WTC11 (cell line): ENCODE measurements at regions not wholly inside any gene's neighbourhood (a gene's known extent, or its start where the extent isn't known, plus 50 kb on each side); places are given as distances from the start of the nearest gene placed in this dataset.

Experiments
- ATAC-seq: fragments of 200-7000 bp; cut with Tn5 transposase; 2 replicates; pipeline ENCODE4 v1.10.0; 2021; ENCODE audit warnings: mild to moderate bottlenecking, moderate library complexity
- CTCF ChIA-PET: fragments of 300-600 bp; sonication (Branson Sonifier 250); formaldehyde crosslinking; loops from one replicate; lab custom pipeline; 2021; ENCODE audit warnings: antibody characterized with exemption; lab: Charles Lee
- POLR2A ChIA-PET: fragments of 350-600 bp; sonication (Branson Sonifier 250); formaldehyde crosslinking; loops from one replicate; lab custom pipeline; 2021; ENCODE audit warnings: antibody characterized with exemption; lab: Charles Lee
- DNase-seq: peaks from one replicate; pipeline ENCODE4 v3.0.0; 2021; ENCODE audit warnings: low spot score
- H3K27ac Mint-ChIP-seq: 2 replicates; pipeline ENCODE4 v1.8.0; 2021; ENCODE audit warnings: mixed read lengths
- H3K27me3 Mint-ChIP-seq: 2 replicates; pipeline ENCODE4 v1.8.0; 2021; ENCODE audit warnings: low read depth, mild to moderate bottlenecking, moderate library complexity, mixed read lengths
- H3K36me3 Mint-ChIP-seq: 2 replicates; pipeline ENCODE4 v1.8.0; 2021; ENCODE audit warnings: mixed read lengths
- H3K4me1 Mint-ChIP-seq: 2 replicates; pipeline ENCODE4 v1.8.0; 2022; ENCODE audit warnings: mixed read lengths
- H3K4me3 Mint-ChIP-seq: 2 replicates; pipeline ENCODE4 v1.8.0; 2021; ENCODE audit warnings: mild to moderate bottlenecking, moderate library complexity, mixed read lengths
- H3K9me3 Mint-ChIP-seq: 2 replicates; pipeline ENCODE4 v1.8.0; 2021; ENCODE audit warnings: mixed read lengths
- ATF1 ChIP-seq: sonication (generic); formaldehyde crosslinking; IDR thresholded peaks from 2 replicates; pipeline ENCODE4 v1.8.1; 2023; ENCODE audit warnings: mild to moderate bottlenecking, moderate library complexity, missing genetic modification reagents
- ATF3 ChIP-seq: sonication (generic); formaldehyde crosslinking; conservative IDR thresholded peaks from 2 replicates; pipeline ENCODE4 v1.8.1; 2022; ENCODE audit warnings: mild to moderate bottlenecking, missing genetic modification reagents
- CREM ChIP-seq: sonication (generic); formaldehyde crosslinking; IDR thresholded peaks from 2 replicates; pipeline ENCODE4 v1.8.1; 2022; ENCODE audit warnings: mild to moderate bottlenecking, missing genetic modification reagents, moderate library complexity
- CTCF ChIP-seq: fragments of 200-600 bp; IDR thresholded peaks from 2 replicates; pipeline ENCODE4 v1.8.0; 2022; ENCODE audit warnings: antibody characterized with exemption
- E2F1 ChIP-seq: sonication (generic); formaldehyde crosslinking; IDR thresholded peaks from 2 replicates; pipeline ENCODE4 v1.8.0; 2022; ENCODE audit warnings: mild to moderate bottlenecking, missing genetic modification reagents
- FOXJ3 ChIP-seq: sonication (generic); formaldehyde crosslinking; IDR thresholded peaks from 2 replicates; pipeline ENCODE4 v1.9.0; 2021; ENCODE audit warnings: missing genetic modification reagents, mild to moderate bottlenecking, borderline replicate concordance
- FOXP1 ChIP-seq: sonication (generic); formaldehyde crosslinking; IDR thresholded peaks from 2 replicates; pipeline ENCODE4 v1.8.0; 2022; ENCODE audit warnings: missing genetic modification reagents, mild to moderate bottlenecking, moderate library complexity, borderline replicate concordance
- NFYB ChIP-seq: sonication (generic); formaldehyde crosslinking; conservative IDR thresholded peaks from 2 replicates; pipeline ENCODE4 v1.8.0; 2022; ENCODE audit warnings: low read depth, missing genetic modification reagents
- NR2C2 ChIP-seq: sonication (generic); formaldehyde crosslinking; IDR thresholded peaks from 2 replicates; pipeline ENCODE4 v1.8.0; 2022; ENCODE audit warnings: mild to moderate bottlenecking, missing genetic modification reagents
- OVOL2 ChIP-seq: fragments of 250-450 bp; sonication (Bioruptor Pico); IDR thresholded peaks from 2 replicates; pipeline ENCODE4 v1.9.0; 2021; ENCODE audit warnings: mild to moderate bottlenecking, borderline replicate concordance
- SMAD3 ChIP-seq: sonication (generic); formaldehyde crosslinking; IDR thresholded peaks from 2 replicates; pipeline ENCODE4 v1.8.0; 2022; ENCODE audit warnings: missing genetic modification reagents, mild to moderate bottlenecking, borderline replicate concordance
- SMAD4 ChIP-seq: sonication (generic); formaldehyde crosslinking; IDR thresholded peaks from 2 replicates; pipeline ENCODE4 v1.8.0; 2022; ENCODE audit warnings: mild to moderate bottlenecking, missing genetic modification reagents
- SOX15 ChIP-seq: fragments of 250-450 bp; sonication (Bioruptor Pico); IDR thresholded peaks from 2 replicates; pipeline ENCODE4 v1.9.0; 2021; ENCODE audit warnings: mild to moderate bottlenecking
- STAT6 ChIP-seq: sonication (generic); formaldehyde crosslinking; conservative IDR thresholded peaks from 2 replicates; pipeline ENCODE4 v1.8.1; 2023; ENCODE audit warnings: mild to moderate bottlenecking, low read depth, missing genetic modification reagents, moderate library complexity
- TP53 ChIP-seq: sonication (generic); formaldehyde crosslinking; IDR thresholded peaks from 2 replicates; pipeline ENCODE4 v1.8.1; 2023; ENCODE audit warnings: mild to moderate bottlenecking, missing genetic modification reagents
- ZNF219 ChIP-seq: sonication (generic); formaldehyde crosslinking; IDR thresholded peaks from 2 replicates; pipeline ENCODE4 v1.8.0; 2023; ENCODE audit warnings: missing genetic modification reagents, mild to moderate bottlenecking, borderline replicate concordance
- ZNF317 ChIP-seq: sonication (generic); formaldehyde crosslinking; IDR thresholded peaks from 2 replicates; pipeline ENCODE4 v1.8.1; 2023; ENCODE audit warnings: low read depth, mild to moderate bottlenecking, moderate library complexity, missing genetic modification reagents, borderline replicate concordance
- ZNF396 ChIP-seq: fragments of 250-450 bp; sonication (Bioruptor Pico); IDR thresholded peaks from 2 replicates; pipeline ENCODE4 v1.8.0; 2021; ENCODE audit warnings: mild to moderate bottlenecking, moderate library complexity, borderline replicate concordance
- ZNF425 ChIP-seq: fragments of 250-450 bp; sonication (Bioruptor Pico); conservative IDR thresholded peaks from 2 replicates; pipeline ENCODE4 v1.9.0; 2021; ENCODE audit warnings: mild to moderate bottlenecking
- TF ChIP-seq, protein P1 (sequence below): sonication (generic); formaldehyde crosslinking; IDR thresholded peaks from 2 replicates; pipeline ENCODE4 v1.8.0; 2023; ENCODE audit warnings: mild to moderate bottlenecking, missing genetic modification reagents
- TF ChIP-seq, protein P2 (sequence below): sonication (generic); formaldehyde crosslinking; IDR thresholded peaks from 2 replicates; pipeline ENCODE4 v1.8.0; 2022; ENCODE audit warnings: missing genetic modification reagents
- TF ChIP-seq, protein P3 (sequence below): sonication (generic); formaldehyde crosslinking; IDR thresholded peaks from 2 replicates; pipeline ENCODE4 v1.8.1; 2023; ENCODE audit warnings: mild to moderate bottlenecking, missing genetic modification reagents, moderate library complexity

DNA sequence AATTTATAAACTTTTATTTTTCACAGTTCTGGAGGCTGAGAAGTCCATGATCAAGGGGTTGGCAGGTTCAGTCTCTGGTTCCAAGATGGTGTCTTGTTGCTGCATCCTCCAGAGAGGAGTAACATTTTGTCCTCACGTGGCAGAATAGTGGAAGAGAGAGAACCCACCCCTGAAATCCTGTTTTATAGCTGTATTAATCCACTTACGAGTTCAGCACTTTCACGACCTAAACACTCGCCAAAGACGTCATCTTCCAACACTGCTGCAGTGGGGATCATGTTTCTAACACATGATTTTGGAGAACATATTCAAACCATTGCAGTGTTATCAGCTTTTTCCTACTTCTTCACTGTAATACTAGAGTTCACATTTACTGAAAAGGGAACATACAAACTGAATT, 233.0 kb upstream of the ATP10B start (continued):
- TF ChIP-seq FOXJ3 (CRISPR knock-in tag) (no peak), CREM (no peak), ZNF396 (no peak), ZNF219 (CRISPR knock-in tag) (no peak), ATF3 (CRISPR knock-in tag) (no peak), SOX15 (no peak), ZNF317 (no peak), FOXP1 (CRISPR knock-in tag) (no peak), TP53 (CRISPR knock-in tag) (no peak)
- TF ChIP-seq, protein P1, sequence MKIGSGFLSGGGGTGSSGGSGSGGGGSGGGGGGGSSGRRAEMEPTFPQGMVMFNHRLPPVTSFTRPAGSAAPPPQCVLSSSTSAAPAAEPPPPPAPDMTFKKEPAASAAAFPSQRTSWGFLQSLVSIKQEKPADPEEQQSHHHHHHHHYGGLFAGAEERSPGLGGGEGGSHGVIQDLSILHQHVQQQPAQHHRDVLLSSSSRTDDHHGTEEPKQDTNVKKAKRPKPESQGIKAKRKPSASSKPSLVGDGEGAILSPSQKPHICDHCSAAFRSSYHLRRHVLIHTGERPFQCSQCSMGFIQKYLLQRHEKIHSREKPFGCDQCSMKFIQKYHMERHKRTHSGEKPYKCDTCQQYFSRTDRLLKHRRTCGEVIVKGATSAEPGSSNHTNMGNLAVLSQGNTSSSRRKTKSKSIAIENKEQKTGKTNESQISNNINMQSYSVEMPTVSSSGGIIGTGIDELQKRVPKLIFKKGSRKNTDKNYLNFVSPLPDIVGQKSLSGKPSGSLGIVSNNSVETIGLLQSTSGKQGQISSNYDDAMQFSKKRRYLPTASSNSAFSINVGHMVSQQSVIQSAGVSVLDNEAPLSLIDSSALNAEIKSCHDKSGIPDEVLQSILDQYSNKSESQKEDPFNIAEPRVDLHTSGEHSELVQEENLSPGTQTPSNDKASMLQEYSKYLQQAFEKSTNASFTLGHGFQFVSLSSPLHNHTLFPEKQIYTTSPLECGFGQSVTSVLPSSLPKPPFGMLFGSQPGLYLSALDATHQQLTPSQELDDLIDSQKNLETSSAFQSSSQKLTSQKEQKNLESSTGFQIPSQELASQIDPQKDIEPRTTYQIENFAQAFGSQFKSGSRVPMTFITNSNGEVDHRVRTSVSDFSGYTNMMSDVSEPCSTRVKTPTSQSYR (CRISPR knock-in tag), result no peak

- ChIA-PET CTCF (no interaction called here), POLR2A (no interaction called here)
- no peaks in the 10 kb centered on the region for H3K4me1 Mint-ChIP-seq
- DNase-seq (no peak), ATAC-seq (no peak)
- H3K36me3 Mint-ChIP-seq, result no peaks in the 10 kb centered on the region
- no peaks in the 10 kb centered on the region for H3K27me3 Mint-ChIP-seq
- no peak overlapping the region for H3K4me3 Mint-ChIP-seq
- H3K27ac Mint-ChIP-seq, result no peak overlapping the region
- peaks cover 2% of the 10 kb centered on the region; the same call in 1 of the 2 replicates for H3K9me3 Mint-ChIP-seq
- TF ChIP-seq NR2C2 (CRISPR knock-in tag) (no peak), SOX15 (no peak), ZNF425 (CRISPR knock-in tag) (no peak), SMAD3 (CRISPR knock-in tag) (no peak), OVOL2 (CRISPR knock-in tag) (no peak), SMAD4 (CRISPR knock-in tag) (no peak), ATF1 (CRISPR knock-in tag) (no peak), CTCF (no peak), E2F1 (CRISPR knock-in tag) (no peak), STAT6 (CRISPR knock-in tag) (no peak), NFYB (CRISPR knock-in tag) (no peak)
- TF ChIP-seq, protein P2, sequence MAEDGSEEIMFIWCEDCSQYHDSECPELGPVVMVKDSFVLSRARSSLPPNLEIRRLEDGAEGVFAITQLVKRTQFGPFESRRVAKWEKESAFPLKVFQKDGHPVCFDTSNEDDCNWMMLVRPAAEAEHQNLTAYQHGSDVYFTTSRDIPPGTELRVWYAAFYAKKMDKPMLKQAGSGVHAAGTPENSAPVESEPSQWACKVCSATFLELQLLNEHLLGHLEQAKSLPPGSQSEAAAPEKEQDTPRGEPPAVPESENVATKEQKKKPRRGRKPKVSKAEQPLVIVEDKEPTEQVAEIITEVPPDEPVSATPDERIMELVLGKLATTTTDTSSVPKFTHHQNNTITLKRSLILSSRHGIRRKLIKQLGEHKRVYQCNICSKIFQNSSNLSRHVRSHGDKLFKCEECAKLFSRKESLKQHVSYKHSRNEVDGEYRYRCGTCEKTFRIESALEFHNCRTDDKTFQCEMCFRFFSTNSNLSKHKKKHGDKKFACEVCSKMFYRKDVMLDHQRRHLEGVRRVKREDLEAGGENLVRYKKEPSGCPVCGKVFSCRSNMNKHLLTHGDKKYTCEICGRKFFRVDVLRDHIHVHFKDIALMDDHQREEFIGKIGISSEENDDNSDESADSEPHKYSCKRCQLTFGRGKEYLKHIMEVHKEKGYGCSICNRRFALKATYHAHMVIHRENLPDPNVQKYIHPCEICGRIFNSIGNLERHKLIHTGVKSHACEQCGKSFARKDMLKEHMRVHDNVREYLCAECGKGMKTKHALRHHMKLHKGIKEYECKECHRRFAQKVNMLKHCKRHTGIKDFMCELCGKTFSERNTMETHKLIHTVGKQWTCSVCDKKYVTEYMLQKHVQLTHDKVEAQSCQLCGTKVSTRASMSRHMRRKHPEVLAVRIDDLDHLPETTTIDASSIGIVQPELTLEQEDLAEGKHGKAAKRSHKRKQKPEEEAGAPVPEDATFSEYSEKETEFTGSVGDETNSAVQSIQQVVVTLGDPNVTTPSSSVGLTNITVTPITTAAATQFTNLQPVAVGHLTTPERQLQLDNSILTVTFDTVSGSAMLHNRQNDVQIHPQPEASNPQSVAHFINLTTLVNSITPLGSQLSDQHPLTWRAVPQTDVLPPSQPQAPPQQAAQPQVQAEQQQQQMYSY (CRISPR knock-in tag), result no peak
- TF ChIP-seq, protein P3, sequence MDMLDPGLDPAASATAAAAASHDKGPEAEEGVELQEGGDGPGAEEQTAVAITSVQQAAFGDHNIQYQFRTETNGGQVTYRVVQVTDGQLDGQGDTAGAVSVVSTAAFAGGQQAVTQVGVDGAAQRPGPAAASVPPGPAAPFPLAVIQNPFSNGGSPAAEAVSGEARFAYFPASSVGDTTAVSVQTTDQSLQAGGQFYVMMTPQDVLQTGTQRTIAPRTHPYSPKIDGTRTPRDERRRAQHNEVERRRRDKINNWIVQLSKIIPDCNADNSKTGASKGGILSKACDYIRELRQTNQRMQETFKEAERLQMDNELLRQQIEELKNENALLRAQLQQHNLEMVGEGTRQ, result no peak
These were observed 232.1 kb upstream of the ATP10B start for GRCh38 chr5:161084115-161084514.
